ENCODE measurements at regions not wholly inside any gene's neighbourhood (a gene's known extent, or its start where the extent isn't known, plus 50 kb on each side); places are given as distances from the start of the nearest gene placed in this dataset.
"Not testable (repeated sequence)": the region's sequence is repeated elsewhere in the genome, so short reads cannot be mapped to it uniquely, and the experiment has no call there.

DNA sequence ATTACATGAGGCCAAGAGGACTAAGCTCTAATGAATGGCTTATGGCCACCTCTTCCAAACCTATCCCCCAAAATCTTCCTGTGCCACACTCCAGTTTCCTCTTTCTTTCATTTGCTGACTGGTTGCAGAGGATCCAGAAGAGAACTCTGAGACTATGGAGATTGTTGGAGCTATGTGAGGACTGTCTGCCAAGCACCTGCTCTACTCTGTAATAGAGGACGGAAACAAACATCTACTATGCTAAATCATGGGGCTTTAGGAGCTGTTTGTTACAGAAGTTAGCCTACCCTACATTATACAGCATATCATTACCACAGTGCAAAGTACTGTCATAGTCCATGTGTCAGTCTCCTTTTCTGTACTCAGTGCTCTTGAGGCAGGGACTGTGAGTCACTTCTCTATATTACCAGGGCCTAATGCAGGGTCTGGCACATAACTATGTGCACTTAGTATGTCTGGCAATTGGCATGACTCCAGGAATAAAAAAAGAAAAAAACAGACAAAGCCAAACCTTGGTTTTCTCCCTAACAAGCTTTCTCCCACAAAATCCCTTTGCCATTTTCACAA is 95.1 kb downstream of the RPAP3 start:
- DNase-seq (ENCODE audit: low spot score) = no peak
- no peak for FAIRE-seq

DNA sequence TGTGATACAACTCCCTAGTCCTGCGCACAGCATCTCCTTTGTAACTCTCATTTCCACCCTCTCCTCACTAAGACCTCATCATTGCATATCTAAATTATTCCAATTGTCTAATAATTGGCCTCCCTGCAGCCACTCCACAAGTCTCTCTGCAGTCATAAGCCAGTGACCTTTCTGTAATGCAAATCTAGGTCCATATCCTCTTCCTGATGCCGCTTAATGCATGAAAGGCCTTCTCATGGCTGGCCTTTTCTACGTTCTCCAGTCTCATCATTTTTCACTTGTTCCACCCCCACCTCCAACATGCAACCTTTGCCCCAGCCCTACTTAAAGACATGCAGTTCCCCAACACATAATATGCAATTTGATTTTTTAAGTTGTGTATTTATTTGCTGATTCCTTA is 96.0 kb downstream of the RPAP3 start:
- no peak for FAIRE-seq
- DNase-seq (ENCODE audit: low spot score) = no peak

GRCh38 chr12:47608671-47609070 is 97.2 kb downstream of the RPAP3 start:
- not testable (repeated sequence) for DNase-seq (ENCODE audit: low spot score); FAIRE-seq

DNA sequence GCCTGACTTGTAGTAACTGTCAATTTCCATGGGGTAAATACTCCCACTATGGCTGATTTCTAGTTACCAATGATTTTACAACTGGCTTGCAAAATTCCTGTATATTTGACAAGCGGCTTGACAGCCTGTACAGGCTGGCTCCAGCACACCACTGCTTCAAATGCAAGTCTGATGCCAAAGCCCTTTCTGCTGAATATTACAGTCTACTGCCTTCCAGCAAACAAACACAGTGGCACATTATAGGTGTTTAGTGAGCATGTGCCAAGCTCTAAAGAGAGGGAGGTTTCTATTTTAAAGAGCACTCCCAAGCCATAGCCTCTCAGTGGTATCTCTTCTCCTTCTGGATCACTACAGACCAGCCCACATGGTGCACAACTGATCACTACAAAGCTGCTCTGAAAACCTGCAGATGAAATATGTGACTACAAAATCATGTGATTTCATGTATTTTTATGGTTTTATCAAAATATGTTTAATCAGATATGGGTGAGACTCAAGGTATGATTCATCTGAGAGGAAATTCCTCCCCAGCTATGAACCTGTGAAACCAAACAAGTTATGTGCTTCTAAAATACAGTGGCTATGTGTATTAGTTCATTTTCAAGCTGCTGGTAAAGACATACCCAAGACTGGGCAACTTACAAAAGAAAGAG is 101.5 kb downstream of the RPAP3 start:
- FAIRE-seq = no peak

GRCh38 chr12:47602949-47603558 is 102.8 kb downstream of the RPAP3 start:
- no peak for DNase-seq (ENCODE audit: low spot score)
- FAIRE-seq = no peak

More for the DNA sequence above, 101.5 kb downstream of the RPAP3 start:
- DNase-seq (ENCODE audit: low spot score) = no peak

DNA sequence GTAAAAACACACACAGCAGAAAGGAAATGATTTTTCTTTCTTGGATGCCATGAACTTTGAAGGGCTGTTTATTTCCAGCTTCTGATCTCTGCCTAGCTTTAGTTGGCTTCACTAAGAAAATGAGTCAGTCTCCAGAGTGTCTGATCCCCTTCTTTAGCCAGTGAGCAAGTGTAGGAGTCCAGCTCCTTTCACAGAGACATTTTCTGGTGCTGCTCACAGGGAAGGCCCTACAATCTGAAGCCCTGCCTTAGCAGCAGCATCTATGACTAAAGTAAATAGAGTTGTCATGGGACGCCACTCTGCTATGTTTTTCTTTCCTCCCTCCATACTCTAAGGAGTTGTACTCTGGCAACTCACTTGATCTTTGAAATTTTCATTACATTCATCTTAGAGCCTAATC is 103.5 kb downstream of the RPAP3 start:
- no peak for FAIRE-seq
- DNase-seq (ENCODE audit: low spot score) = no peak

- FAIRE-seq (no peak), DNase-seq (ENCODE audit: low spot score) (no peak)
These were observed 104.8 kb downstream of the RPAP3 start for GRCh38 chr12:47601071-47601470.

GRCh38 chr12:47591795-47592194 is 114.0 kb downstream of the RPAP3 start:
- FAIRE-seq (no peak), DNase-seq (ENCODE audit: low spot score) (no peak)

DNA sequence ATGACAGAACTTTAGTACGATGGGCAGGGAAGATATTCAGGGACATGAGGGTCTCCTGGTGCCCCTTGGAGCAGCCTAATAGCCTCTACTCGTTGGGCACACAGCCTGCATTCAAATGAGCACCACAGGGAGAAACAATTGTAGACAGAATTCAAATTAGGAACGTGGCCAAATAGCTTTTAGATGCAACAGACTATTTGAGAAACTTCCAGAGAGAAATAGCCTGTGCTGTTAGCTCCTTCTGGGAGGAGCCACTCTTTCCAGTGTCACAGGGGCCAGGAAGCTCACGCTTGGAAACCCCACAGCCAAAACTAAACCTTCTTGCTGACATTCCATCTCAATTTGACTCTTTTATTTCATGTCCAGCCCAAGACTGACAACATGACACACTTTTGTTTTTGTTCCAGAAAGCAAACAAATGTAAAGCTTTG is 114.5 kb downstream of the RPAP3 start:
- no peak for FAIRE-seq

DNA sequence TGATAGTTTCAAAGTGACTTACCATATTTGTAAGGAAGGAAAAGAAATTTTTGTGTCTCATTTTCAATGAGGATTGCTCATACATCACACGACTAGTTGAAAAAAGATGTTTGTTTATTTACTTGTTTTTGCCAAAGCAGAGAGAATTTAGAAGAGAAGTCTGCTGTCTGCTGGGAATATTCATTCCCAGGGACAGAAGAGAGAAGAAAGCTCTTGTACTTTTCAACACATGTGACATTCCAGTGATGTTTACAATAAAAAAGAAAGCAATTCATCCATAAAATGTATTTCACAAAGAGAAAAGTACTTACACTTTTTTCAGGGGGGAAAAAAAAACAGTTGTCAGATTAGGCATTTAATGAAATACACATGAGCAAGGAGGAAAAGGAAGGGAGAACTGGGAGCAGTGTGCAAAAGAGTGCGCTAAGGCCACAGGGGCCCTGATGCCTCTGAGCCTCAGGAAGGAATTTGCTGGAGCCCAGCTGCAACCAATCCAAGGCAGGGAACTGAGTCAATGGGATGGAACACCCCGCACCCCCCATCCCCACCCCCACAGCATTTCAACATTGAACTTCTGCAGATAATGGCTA is 115.0 kb downstream of the RPAP3 start:
- DNase-seq (ENCODE audit: low spot score) (no peak), FAIRE-seq (no peak)

More for the DNA sequence above, 114.5 kb downstream of the RPAP3 start:
- no peak for DNase-seq (ENCODE audit: low spot score)

DNA sequence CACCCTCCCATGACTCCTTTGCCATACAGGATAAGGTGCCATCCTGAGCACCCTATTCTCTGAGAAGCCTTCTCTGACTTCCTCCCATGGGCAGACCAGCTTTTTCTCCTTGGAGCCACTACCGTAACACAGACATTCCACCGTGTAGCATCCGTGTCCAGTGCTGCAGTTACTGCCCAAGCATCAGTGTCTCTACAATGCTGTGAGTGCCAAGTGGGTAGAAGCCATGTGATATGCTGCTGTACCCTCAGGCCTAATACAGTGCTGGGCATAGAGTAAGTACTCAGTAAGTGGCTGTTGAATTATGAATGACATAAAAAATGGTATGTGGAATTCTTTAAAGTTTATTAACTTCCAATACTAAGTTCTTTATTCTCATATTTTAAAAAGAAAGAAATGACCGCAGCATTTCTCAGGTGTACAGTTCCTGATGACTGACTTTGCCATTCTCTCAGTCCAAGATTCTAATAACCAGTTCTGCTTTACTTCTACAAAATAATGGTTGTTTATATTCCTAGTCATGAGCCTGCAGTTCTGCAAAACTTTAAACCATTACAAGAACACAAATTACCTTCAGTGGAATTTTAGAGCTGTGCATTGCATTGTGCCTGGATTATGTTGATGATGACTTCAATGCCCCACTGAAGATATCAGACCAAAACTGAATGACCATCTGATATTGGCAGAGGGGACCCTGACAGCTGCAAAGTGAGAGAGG is 118.7 kb downstream of the RPAP3 start:
- no peak for FAIRE-seq

GRCh38 chr12:47585507-47585906 is 120.3 kb downstream of the RPAP3 start:
- FAIRE-seq = no peak
- no peak for DNase-seq (ENCODE audit: low spot score)

More for the DNA sequence above, 118.7 kb downstream of the RPAP3 start:
- DNase-seq (ENCODE audit: low spot score) = no peak

GRCh38 chr12:47578836-47579235 is 127.0 kb downstream of the RPAP3 start:
- DNase-seq (ENCODE audit: low spot score) = no peak
- no peak for FAIRE-seq

- DNase-seq (ENCODE audit: low spot score) = no peak
- FAIRE-seq = no peak
These were observed 128.4 kb downstream of the RPAP3 start for GRCh38 chr12:47577206-47577989.

DNA sequence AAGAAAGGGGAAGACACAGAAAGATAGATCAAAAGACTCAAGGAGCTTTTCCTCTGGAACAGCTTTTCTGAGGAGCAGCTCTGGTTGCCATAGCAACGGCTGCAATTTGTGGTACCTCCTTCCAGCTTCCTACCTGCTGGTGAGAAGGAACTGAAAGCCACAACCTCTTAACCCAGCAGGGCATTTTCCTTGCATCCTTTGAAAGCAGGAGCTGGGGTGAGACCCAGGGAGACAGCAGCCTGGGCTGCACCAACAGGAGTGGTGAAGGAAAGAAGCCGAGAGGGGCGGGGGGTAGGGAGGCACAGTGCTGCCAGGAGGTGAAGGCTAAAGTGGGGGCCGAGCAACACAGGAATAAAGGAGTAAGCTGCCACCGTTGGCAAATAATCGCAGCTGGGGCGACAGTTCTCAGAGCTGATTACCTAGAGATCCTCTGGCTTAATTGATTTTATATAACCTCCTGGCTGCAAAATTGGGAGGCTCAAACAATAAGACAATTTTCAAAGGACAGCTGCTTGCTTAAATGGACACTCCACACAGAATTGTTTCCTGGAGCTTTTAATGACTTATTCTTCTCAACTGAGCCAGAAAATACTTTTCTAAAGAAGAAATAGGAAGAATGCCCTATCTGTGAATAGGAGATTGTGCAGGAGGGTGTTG is 129.4 kb downstream of the RPAP3 start:
- DNase-seq (ENCODE audit: low spot score) (no peak), FAIRE-seq (no peak)

DNA sequence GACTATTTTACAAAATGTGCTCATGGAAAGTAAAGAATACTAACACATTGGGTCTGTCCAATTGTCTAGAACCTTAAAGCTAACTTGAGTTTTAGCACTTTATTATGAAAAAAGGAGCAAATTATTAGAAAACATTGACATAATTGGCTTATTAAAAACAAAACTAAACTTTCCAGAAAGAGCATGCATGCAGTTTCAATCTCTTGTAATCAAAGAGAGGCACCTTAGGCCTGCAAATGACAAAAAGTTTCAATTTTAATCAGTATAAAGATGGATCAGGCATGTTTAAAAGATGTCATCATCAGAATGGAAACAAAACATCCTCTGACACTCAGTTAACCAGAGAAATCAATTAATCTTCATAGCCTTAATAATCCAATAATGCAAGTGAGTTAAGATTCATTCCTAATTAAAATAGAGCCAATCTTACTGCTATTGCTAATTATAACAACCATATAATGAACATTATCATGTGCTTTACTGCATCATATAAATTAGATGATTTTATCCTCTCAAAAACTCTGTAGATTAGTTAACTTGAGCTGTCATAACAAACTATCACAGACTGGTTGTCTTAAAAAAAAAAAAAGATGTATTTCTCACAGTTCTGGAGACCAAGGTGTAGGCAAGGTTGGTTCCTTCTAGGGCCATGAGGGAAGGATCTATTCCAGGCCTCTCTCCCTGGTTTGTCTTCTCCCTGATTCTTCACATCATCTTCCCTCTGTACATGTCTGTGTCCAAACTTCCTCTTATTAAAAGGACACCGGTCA is 131.4 kb downstream of the RPAP3 start:
- DNase-seq (ENCODE audit: low spot score) = no peak

DNA sequence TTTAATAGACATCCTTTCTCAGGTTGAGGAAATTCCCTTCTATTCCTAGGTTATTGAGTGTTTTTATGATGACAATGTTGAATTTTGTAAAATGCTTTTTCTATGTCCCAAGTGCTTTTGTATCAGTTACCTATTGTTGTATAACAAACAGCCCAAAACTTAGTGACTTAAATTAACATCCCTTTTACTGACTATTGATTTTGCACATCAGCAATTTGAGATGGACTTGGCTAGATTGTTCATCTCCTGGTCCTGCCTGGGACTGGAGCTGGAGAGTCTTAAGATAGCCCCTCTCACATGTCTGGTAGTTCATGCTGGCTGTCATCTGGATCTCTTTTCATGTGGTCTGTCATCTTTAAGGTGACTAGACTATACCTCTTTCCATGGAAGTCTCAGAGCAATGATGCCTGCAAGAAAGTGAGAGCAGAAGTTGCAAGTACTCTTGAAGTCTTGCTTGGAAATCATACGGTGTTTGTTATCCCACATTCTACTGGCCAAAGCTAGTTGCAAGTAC is 132.6 kb downstream of the RPAP3 start:
- DNase-seq (ENCODE audit: low spot score) = no peak

More for the DNA sequence above, 131.4 kb downstream of the RPAP3 start:
- FAIRE-seq = no peak

DNA sequence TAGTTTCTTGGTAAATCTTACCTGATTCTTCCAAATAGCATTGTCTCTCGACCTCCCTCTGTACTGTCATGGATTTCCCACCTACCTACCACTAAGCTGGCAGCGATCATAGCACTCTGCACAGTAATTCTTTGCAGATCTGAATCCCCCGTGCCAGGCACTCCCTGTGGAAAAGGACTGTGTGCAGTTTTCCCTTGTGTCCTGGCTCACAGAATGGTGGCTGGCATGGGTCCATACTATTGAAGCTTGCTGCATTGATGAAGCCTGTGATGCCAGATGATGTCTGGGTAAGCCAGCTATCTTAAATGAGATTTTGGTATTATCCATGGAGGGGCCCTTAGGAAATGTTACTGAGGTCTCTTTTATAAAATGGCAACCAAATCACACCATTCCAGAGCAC is 135.7 kb downstream of the RPAP3 start:
- DNase-seq (ENCODE audit: low spot score) (no peak), FAIRE-seq (no peak)

More for the DNA sequence above, 132.6 kb downstream of the RPAP3 start:
- FAIRE-seq = no peak

GRCh38 chr12:47562201-47562600 is 143.6 kb downstream of the RPAP3 start:
- FAIRE-seq (no peak), DNase-seq (ENCODE audit: low spot score) (no peak)

Measured in urothelium cell line (cell line).